ENCODE measurements at regions not wholly inside any gene's neighbourhood (a gene's known extent, or its start where the extent isn't known, plus 50 kb on each side); places are given as distances from the start of the nearest gene placed in this dataset.
"Not testable (repeated sequence)": the region's sequence is repeated elsewhere in the genome, so short reads cannot be mapped to it uniquely, and the experiment has no call there.

GRCh38 chr22:17318817-17319216 lies 50.4 kb upstream of the CECR2 start:
- DNase-seq (ENCODE audit: low read depth in 2 of 3, low spot score in 2 of 3): no peak

DNA sequence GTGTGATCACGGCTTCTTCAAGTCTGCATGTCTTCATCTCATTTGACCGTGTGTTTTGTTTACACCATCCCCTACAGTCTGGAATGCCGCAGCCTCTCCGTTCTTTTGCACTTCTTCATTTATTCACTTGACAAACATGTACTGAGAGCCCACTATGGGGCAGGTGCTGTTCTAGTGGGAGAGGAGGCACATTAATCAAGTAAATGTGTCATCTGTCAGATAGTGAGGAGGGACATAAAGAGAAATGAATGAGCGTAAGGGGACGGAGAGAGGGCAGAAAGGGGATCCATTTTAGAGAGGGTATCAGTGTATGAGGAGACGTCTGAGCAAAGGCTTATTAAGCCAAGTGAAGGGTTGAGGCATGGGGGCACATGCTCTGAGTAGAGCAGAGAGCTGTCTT lies 54.0 kb upstream of the CECR2 start:
- no peak for DNase-seq (ENCODE audit: low read depth in 2 of 3, low spot score in 2 of 3)

DNA sequence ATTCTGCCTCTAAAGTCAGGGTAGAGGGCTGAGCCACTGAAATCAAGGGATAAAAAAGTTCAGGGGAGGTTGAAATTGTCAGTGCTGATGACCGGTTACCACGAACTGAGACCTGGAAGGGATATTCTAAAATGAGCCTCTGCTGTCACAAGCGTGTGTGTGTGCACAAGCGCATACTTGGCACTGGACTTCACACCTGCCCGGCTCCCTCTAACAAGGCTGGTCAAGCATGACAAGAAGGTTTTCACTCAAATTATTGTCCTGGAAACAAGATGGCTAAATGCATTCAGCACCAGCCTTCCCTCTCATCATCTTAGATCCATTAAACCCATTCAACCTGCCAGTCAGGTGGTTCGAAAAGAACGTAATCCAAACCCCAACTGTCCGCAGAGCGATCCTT lies 54.8 kb upstream of the CECR2 start:
- no peak for DNase-seq (ENCODE audit: low read depth in 2 of 3, low spot score in 2 of 3)

- DNase-seq (ENCODE audit: low read depth in 2 of 3, low spot score in 2 of 3): no peak
These were observed 55.6 kb upstream of the CECR2 start for GRCh38 chr22:17313626-17314025.

- no peak for DNase-seq (ENCODE audit: low read depth in 2 of 3, low spot score in 2 of 3)
These were observed 61.7 kb upstream of the CECR2 start for GRCh38 chr22:17307566-17307965.

- no peak for DNase-seq (ENCODE audit: low read depth in 2 of 3, low spot score in 2 of 3)
These were observed 64.2 kb upstream of the CECR2 start for GRCh38 chr22:17305076-17305475.

GRCh38 chr22:17303840-17304779 lies 65.2 kb upstream of the CECR2 start:
- DNase-seq (ENCODE audit: low read depth in 2 of 3, low spot score in 2 of 3): peak in 2 of 3 experiments; percentile 20 to 22

GRCh38 chr22:17303441-17303839 lies 65.8 kb upstream of the CECR2 start:
- no peak for DNase-seq (ENCODE audit: low read depth in 2 of 3, low spot score in 2 of 3)

DNA sequence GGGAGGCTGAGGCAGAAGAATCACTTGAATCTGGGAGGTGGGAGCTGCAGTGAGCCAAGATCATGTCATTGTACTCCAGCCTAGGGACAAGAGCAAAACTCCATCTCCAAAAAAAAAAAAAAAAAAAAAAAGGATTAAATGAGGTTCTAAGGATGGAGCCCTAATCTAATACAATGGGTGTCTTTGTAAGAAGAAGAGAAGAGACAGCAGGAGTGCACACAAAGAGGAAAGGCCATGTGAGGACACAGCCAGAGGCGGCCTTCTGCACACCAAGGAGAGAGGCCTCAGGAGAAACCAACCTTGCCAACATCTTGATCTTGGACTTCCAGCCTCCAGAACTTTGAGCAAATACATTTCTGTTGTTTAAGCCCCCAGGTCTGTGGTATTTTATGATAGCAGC lies 66.6 kb upstream of the CECR2 start:
- DNase-seq (ENCODE audit: low read depth in 2 of 3, low spot score in 2 of 3): no peak

GRCh38 chr22:17300926-17301325 lies 68.3 kb upstream of the CECR2 start:
- no peak for DNase-seq (ENCODE audit: low read depth in 2 of 3, low spot score in 2 of 3)

- DNase-seq (ENCODE audit: low read depth in 2 of 3, low spot score in 2 of 3): not testable (repeated sequence)
These were observed 70.3 kb upstream of the CECR2 start for GRCh38 chr22:17298805-17299502.

DNA sequence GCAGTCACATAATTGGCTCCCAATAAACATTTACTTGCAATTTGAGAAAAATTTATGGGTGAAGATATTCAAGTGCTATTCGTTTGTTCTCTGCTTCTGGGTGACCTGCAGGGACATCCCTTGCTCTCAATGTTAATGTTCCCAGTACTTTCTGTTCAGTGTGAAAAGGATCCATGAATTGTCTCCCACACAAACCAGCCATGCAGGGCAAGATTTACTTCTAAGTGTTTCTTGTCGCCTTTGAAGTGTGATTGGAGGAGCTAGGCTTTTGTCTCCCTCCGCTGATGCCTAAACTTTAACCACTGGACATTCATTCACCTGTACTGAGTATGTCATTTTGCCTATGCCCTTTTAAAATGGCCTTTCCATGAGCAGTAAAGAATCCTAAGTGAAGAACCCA lies 66.4 kb upstream of the ADA2 start:
- no peak for DNase-seq (ENCODE audit: low read depth in 2 of 3, low spot score in 2 of 3)

- no peak for DNase-seq (ENCODE audit: low read depth in 2 of 3, low spot score in 2 of 3)
These were observed 65.7 kb upstream of the ADA2 start for GRCh38 chr22:17284888-17285287.

GRCh38 chr22:17284466-17284865 lies 65.2 kb upstream of the ADA2 start:
- no peak for DNase-seq (ENCODE audit: low read depth in 2 of 3, low spot score in 2 of 3)

GRCh38 chr22:17283865-17284264 lies 64.6 kb upstream of the ADA2 start:
- not testable (repeated sequence) for DNase-seq (ENCODE audit: low read depth in 2 of 3, low spot score in 2 of 3)

DNA sequence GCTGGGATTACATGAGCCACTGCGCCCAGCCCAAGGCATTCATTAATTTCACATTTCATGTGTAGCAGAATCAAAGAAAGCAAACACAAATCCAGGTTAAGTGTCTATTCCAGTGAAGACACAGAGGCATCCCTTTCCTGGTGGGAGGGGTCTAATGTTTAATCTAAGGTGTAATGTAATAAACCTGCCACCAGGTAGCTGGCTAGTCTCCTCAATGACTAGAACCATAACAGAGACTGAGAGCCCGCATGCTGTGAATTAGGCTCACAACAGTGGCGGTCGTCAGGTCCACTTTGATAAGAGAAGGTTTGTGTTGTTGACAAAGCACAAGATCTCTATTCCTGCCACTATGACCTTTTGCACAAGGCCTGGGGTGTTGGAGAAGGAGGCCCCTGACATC lies 64.2 kb upstream of the ADA2 start:
- no peak for DNase-seq (ENCODE audit: low read depth in 2 of 3, low spot score in 2 of 3)

DNA sequence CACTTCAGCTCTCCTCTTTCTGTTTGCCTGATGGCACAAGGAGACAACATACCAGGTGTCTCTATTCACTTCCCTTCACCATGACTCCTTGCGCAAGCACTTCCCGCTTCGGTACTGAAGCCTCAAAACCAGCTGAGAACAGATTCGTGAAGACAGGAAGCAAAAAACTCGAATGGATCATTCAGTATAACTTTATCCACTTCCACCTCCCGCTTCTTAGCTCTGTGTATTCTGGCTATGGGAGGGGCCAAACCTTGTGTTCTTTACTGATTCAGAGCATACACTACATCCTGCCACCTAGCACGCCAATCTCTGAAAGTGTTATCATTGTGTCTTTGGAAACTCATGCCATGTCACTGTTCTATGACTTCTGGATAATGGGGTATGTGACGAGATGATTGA lies 62.2 kb upstream of the ADA2 start:
- DNase-seq (ENCODE audit: low read depth in 2 of 3, low spot score in 2 of 3): no peak

- DNase-seq (ENCODE audit: low read depth in 2 of 3, low spot score in 2 of 3): no peak
These were observed 61.8 kb upstream of the ADA2 start for GRCh38 chr22:17281026-17281425.

DNA sequence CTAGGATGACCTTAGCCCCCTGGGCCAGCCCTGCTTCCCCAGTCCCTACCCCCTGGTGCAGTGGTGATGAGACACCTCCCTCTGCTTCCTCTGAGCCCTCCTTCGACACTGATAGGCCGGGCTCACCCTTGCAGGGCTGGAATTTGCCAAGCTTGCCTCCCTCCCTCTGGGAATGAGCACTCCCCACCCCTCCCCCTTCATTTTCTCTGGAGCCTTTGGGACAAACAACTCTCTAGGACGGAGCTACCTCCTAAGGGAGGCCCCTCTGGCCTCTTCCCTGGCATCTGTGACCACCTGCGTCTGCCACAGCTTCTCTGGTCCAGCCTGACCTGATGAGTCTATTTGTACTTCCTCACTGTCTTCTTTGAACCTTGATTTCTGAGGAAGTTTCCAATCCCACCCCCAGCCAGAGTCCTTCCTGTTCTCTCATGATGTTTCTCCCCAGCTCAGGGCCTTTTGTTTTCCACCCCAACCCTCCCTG lies 53.3 kb upstream of the ADA2 start:
- DNase-seq (ENCODE audit: low read depth in 2 of 3, low spot score in 2 of 3): no peak

DNA sequence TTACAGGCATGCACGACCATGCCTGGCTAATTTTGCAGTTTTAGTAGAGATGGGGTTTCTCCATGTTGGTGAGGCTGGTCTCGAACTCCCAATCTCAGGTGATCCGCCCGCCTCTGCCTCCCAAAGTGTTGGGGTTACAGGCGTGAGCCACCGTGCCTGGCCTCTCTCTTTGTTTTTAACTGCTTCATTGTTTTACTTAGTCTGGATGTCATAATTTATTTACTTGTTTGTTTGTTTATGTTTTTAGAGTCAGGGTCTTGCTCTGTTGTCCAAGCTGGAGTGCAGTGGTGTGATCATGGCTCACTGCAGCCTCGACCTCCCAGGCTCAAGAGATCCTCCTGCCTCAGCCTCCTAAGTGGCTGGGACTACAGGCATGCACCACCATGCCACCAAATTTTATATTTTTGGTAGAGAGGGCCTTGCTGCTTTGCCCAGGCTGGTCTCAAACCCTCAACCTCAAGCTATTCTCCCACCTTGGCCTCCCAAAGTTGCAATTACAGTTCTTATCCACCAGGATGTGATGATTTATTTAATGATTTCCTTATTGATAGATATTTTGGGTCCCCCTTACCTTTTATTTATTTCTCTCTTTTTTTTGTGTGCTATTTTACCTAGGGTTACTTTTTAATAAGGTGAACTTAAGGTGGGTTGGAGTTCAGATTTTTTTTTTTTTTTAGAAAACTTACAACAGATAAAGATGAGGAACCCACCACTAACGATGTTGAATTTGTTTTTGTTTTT lies 52.6 kb upstream of the ADA2 start:
- DNase-seq (ENCODE audit: low read depth in 2 of 3, low spot score in 2 of 3): no peak

DNA sequence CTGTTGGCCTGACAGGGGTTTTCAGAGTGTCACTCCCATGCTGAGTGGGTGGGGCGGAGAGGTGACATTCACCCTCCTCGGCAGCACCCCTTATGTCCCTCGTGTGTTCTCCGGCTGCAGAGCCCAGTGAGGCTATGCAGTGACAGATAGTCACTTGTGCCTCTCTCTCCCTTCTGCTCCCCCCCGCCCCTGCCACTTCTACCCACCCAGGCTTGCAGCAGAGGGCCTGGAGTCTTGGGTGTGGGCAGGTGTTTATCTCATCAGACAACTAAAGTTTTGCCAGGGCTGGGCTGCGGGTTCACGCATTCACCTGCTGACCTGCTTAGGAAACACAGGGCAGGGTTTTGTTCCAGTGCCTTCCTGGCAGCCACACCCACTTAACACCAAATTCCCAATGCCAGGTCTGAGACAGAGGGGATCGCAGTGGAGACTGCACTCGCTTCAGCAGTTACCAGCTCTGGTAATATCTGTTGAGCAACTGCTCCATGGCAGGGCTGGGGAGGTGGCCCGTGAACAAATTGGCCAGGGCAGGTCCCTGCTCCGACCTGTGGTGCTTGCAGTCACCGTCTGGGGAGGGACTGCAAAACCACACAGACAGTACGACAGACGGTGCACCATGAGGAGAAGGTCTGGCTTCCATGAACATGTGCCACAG lies 50.5 kb upstream of the ADA2 start:
- DNase-seq (ENCODE audit: low read depth in 2 of 3, low spot score in 2 of 3): no peak
